HEK293T (cell line): ENCODE measurements at regions not wholly inside any gene's neighbourhood (a gene's known extent, or its start where the extent isn't known, plus 50 kb on each side); places are given as distances from the start of the nearest gene placed in this dataset.

Experiments used
- CTCF ChIA-PET: fragments of 350-600 bp; formaldehyde crosslinking; extraction: SDS; loops from one replicate; lab custom pipeline; 2021; ENCODE audit warnings: antibody characterized with exemption, inconsistent platforms; lab: Yijun Ruan, JAX
- POLR2A ChIA-PET: fragments of 350-600 bp; formaldehyde crosslinking; extraction: SDS; loops from one replicate; lab custom pipeline; 2020; ENCODE audit warnings: antibody characterized with exemption, inconsistent platforms; lab: Yijun Ruan, JAX
- DNase-seq: peaks from one replicate; pipeline ENCODE4 v3.0.0; 2012; ENCODE audit warnings: mixed read lengths; ENCODE audit errors: extremely low spot score
- ARNT ChIP-seq: fragments of 450-650 bp; IDR thresholded peaks from 2 replicates; pipeline ENCODE4 v1.6.1; 2017; ENCODE audit warnings: mild to moderate bottlenecking
- BHLHE40 ChIP-seq: fragments of 450-650 bp; IDR thresholded peaks from 2 replicates; pipeline ENCODE4 v1.6.1; 2016; ENCODE audit warnings: mild to moderate bottlenecking, moderate library complexity, borderline replicate concordance
- CTBP1 ChIP-seq: fragments of 450-650 bp; IDR thresholded peaks from 2 replicates; pipeline ENCODE4 v1.6.1; 2016; ENCODE audit warnings: borderline replicate concordance
- ELF4 ChIP-seq: fragments of 450-650 bp; IDR thresholded peaks from 2 replicates; pipeline ENCODE4 v1.6.1; 2017; ENCODE audit warnings: antibody characterized with exemption
- FOXA1 ChIP-seq: fragments of 450-650 bp; IDR thresholded peaks from 2 replicates; pipeline ENCODE4 v1.6.1; 2016; ENCODE audit warnings: mild to moderate bottlenecking
- FOXK2 ChIP-seq: fragments of 450-650 bp; IDR thresholded peaks from 2 replicates; pipeline ENCODE4 v1.6.1; 2016; ENCODE audit warnings: mild to moderate bottlenecking
- FOXM1 ChIP-seq: fragments of 450-650 bp; IDR thresholded peaks from 2 replicates; pipeline ENCODE4 v1.6.1; 2017; ENCODE audit warnings: mild to moderate bottlenecking, borderline replicate concordance
- HDGF ChIP-seq: fragments of 450-650 bp; IDR thresholded peaks from 2 replicates; pipeline ENCODE4 v1.6.1; 2017; ENCODE audit warnings: antibody characterized with exemption, borderline replicate concordance
- L3MBTL2 ChIP-seq: fragments of 450-650 bp; conservative IDR thresholded peaks from 2 replicates; pipeline ENCODE4 v1.6.1; 2016; ENCODE audit warnings: mild to moderate bottlenecking
- LEF1 ChIP-seq: fragments of 450-650 bp; IDR thresholded peaks from 2 replicates; pipeline ENCODE4 v1.6.1; 2017; ENCODE audit warnings: mild to moderate bottlenecking, borderline replicate concordance
- NFRKB ChIP-seq: fragments of 450-650 bp; IDR thresholded peaks from 2 replicates; pipeline ENCODE4 v1.6.1; 2016; ENCODE audit warnings: mild to moderate bottlenecking, moderate library complexity
- PKNOX1 ChIP-seq: fragments of 450-650 bp; IDR thresholded peaks from 2 replicates; pipeline ENCODE4 v1.6.1; 2016
- SP1 ChIP-seq: fragments of 450-650 bp; IDR thresholded peaks from 2 replicates; pipeline ENCODE4 v1.6.1; 2017
- SUZ12 ChIP-seq: fragments of 450-650 bp; IDR thresholded peaks from 2 replicates; pipeline ENCODE4 v1.6.1; 2016; ENCODE audit warnings: mild to moderate bottlenecking
- TARDBP ChIP-seq: fragments of 450-650 bp; IDR thresholded peaks from 2 replicates; pipeline ENCODE4 v1.6.1; 2016
- ZNF384 ChIP-seq: fragments of 450-650 bp; IDR thresholded peaks from 2 replicates; pipeline ENCODE4 v1.6.1; 2016

DNA sequence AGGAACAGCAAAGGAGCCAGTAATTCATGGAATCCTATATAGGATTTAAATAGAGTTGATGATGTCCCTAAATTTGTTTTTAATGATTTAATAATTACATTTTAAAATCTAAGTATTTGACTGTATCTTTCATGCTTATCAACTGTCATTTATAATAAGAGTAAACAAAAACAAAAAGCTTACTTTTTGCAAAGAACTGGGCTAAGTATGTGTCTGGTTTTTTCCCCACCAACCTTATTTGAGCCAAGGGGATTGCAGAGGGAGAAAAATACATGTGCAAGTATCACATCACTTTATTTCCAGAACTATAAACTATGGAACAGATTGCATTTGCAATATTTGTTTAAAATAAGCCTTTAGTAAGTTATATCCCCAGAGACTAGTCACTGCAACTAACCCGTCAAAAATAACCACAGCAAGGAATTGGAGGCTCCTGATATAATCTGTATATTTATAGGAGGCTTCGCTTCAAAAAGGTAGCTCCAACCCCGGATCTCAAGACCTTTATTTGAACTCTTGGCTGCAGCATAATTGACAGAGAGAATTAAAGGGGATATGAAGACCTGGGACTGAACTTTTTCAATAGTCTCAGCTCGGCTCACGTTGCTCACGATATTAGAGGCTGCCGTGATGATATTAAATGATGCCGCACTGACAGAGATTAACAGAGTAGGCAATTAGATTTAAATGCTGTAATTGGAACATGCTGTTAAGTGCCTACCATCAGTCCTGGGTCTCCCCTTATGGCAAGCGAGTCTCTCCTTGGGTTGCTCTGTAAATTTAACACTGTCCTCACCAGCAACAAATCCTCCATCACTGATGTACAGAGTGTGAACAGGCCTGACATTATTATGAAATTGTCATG lies 329.1 kb upstream of the NFIA start:
- TF ChIP-seq SUZ12 (no peak), BHLHE40 (no peak), L3MBTL2 (no peak)
- CTCF ChIA-PET: no interaction called here
- DNase-seq: no peak
- POLR2A ChIA-PET: no interaction called here

DNA sequence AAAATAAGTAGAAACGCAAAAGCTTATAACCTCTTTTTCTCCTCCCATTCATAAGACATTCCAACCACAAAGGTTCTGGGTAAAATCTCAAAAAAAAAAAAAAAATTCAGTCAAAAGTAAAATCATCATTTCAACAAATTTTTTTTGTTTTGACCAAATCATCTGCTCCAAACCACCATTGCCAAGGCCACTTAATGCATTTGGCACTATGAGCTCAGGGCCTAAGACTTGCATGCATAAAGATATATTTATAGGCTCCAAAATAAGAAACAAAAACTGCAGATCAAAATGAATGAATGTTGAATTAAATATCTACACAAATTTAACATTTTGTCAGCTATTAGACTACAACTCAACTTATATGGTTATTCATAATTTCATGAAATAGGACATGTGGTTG lies 331.1 kb upstream of the NFIA start:
- ChIA-PET POLR2A (no interaction called here), CTCF (interaction anchor here (0.7 kb wide), 1 partner anchor 12 kb away, joined by 7 read pairs; no protein-coding TSS in a partner anchor)
- no peak for TF ChIP-seq TARDBP
- no peak for TF ChIP-seq LEF1
- no peak for DNase-seq

- CTCF ChIA-PET: no interaction called here
- TF ChIP-seq ARNT: no peak
- TF ChIP-seq FOXA1: no peak
- no peak for TF ChIP-seq ZNF384
- TF ChIP-seq L3MBTL2: no peak
- TF ChIP-seq PKNOX1: no peak
- TF ChIP-seq HDGF: no peak
- TF ChIP-seq BHLHE40: no peak
- no peak for TF ChIP-seq CTBP1
- no peak for TF ChIP-seq TARDBP
- TF ChIP-seq FOXM1: no peak
- no peak for TF ChIP-seq SP1
- TF ChIP-seq LEF1: no peak
- no peak for TF ChIP-seq ELF4
- no peak for TF ChIP-seq NFRKB
- no peak for TF ChIP-seq SUZ12
- TF ChIP-seq FOXK2: no peak
- no peak for DNase-seq
- POLR2A ChIA-PET: no interaction called here
Observed at GRCh38 chr1:60747353-60747752, 335.0 kb upstream of the NFIA start.

- no peak for DNase-seq
- ChIA-PET POLR2A (no interaction called here), CTCF (no interaction called here)
- TF ChIP-seq NFRKB (no peak), BHLHE40 (no peak), L3MBTL2 (no peak), PKNOX1 (no peak), FOXA1 (no peak), CTBP1 (no peak), LEF1 (no peak), SUZ12 (no peak), SP1 (no peak), HDGF (no peak), ELF4 (no peak), FOXK2 (no peak), TARDBP (no peak), ZNF384 (no peak), ARNT (no peak), FOXM1 (no peak)
Observed at GRCh38 chr1:60746278-60746791, 336.0 kb upstream of the NFIA start.

DNA sequence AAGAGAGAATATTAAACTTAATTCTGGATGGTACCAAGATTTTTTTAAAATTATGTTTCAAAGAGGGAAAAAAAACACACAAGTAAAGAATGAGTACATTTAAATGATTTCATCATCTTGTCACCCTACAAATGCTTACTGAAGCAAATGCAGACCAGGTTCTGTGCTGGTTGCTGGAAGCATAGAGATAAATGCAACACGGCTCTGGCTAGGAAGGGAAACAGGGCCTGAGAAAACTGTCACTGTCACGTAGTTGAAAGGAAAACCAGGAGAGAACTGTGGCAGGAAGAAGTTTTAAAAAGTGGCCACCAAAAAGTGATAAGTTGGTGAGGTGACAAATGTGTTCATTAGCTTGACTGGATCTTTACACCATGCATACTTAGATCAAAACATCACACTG lies 336.9 kb upstream of the NFIA start:
- ChIA-PET POLR2A (no interaction called here), CTCF (no interaction called here)
- DNase-seq: no peak
- no peak for TF ChIP-seq BHLHE40

- CTCF ChIA-PET: no interaction called here
- DNase-seq: no peak
- TF ChIP-seq FOXM1 (no peak), ZNF384 (no peak), NFRKB (no peak), HDGF (no peak), FOXA1 (no peak), LEF1 (no peak), SUZ12 (no peak)
- POLR2A ChIA-PET: no interaction called here
Observed at GRCh38 chr1:60742339-60742738, 340.0 kb upstream of the NFIA start.

DNA sequence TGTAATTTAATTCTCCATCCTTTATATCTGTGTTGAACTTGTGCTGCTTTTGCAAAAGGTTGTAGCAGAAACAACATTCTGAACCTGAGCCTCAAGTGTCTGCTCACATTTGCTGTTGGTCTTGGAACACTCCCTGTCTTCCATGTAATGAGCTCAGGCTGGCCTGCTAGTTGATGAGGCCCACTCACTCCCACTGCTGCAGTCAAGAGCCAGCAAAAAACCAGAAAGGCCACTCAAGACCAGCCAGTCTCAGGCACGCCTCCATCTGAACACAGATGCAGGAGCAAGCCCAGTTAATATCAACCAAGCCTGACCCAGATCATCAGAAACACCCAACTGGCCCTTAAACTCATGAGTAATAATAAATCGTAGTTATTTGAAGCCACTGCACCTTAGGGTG lies 342.2 kb upstream of the NFIA start:
- no peak for DNase-seq
- CTCF ChIA-PET: no interaction called here
- POLR2A ChIA-PET: no interaction called here
- TF ChIP-seq LEF1 (no peak), NFRKB (no peak), TARDBP (no peak), PKNOX1 (no peak)
